NCI-H69 (cell line): ENCODE measurements at regions not wholly inside any gene's neighbourhood (a gene's known extent, or its start where the extent isn't known, plus 50 kb on each side); places are given as distances from the start of the nearest gene placed in this dataset.

Source experiments
- DNase-seq: peaks from one replicate; lab custom pipeline; 2025; lab: John Stamatoyannopoulos, UW

DNA sequence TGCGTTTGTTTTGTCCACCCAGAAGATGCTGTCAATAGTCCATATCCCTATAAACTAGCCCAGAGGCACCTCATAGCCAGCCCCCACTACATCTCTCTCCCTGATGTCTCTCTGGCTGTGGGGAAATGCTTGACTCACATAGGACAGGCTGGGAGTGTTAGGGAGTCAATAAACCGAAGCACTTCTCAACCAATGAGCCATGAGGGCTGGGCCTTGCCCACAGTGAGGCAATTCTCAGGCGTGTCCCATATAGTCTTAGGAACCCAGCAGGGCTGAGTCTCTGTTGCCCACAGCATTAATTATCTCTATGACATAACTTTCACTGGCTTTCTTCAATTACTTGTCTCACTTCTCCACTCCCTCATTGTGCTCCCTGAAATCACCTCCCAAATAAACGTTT is 387.3 kb upstream of the CDH11 start:
- no peak for DNase-seq

DNA sequence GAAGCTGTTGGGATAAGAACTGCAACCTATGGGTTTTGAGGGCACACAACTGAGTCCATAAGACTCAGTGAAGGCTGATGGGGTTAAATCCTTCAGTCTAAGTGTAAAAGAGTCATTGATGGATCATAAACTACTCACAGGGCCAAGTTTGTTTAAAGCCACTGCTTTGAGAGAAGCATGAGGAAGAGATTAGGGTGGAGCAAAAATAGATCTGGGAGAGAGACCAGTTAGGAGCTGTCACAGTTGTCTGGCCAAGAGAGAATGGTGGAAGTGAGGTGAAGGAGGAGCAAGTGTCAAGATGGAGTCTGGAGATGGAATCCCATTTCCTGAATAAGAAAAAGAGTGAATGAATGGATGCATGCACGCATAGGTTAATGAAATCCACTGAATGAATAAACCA is 379.1 kb upstream of the CDH11 start:
- DNase-seq, result no peak

DNA sequence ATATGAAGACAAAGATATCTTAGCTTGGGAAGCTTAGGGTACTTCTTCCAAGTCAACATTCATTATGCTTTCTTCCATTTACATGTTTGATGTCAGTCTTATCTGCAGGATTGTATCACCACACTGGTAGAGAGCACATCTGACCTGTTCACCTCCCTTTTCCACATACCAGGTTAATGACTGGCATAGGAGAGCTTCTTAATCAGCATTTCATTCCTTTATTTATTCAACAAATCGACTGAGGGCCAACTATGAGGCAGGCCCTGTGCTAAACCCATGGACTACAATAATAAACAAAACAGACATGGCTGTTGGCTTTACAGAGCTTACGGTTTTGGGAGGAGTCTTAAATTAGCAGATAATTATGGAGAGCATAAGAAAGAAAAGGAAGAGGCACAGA is 378.1 kb upstream of the CDH11 start:
- no peak for DNase-seq

DNA sequence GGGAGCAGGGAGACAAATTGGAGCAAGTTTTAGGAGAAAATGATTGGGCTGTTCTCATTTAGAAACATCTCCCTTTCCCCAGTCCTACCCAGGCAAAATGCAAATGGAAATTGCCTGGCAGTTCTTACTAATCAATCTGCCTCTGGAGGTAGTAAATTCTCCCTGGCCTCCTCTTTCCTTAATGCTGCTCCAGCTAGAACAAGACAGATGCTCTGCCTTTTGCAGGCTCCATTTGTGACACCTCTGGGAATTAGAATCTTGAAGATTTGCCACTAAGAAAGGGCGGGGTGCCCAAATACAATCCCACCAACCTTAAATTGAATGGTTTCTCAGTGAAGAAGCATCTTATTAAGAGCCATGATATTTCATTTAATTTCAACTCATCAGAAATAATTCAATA is 377.7 kb upstream of the CDH11 start:
- DNase-seq, result no peak

DNA sequence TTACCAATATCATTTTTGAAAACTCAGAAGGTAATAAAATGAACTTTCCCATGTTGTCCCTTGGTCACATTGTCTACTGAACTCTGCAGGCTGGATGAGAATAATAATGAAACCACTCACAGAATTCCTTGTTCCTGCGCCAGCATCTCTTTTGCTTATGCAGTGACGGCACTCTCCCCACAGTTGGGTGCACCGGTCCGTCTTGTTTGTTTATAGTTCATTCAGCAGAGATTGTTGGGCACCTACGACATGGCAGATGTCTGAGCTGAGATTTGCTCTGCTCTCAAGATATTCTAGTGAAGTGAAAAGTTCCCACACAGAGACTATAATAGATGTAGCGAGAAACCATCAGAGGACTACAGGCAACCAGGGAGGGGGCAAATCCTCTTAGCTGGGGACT is 375.7 kb upstream of the CDH11 start:
- DNase-seq, result no peak

DNA sequence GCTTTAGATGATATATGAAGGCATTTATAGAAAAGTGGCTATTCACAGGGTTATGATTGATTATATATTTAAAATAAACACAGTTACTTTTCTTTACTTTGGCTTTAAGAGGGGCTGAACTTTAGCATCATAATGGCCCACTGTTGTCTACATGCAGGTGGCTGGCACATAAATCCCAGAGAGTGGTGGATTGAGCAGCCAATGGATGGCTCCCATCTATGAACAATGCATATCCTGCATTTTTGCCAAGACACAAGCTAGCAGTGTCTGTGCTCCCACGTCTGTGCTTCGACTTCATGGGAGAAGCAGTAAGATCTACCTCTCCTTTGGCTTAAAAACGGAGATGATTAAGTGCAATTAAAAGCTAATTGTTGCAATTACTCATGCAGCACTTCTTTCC is 373.2 kb upstream of the CDH11 start:
- DNase-seq, result no peak

DNA sequence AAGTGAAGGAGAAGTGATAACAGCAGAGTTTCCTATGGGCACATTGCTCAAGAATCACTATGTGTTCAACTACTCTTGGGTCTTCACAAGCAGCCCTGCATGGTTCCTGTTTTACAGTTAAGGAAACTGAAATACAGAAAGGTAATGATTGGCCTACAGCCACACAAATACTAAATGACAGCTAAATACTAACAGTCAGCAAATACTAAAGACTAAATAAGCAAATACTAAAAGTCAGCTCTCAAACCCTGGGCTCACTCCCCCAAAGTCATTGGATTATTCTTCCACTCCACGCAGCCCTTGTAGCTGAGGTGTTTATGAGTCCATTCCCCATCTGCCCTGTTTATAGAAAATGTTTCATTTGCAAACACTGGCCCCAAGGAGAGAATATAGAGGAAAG is 372.7 kb upstream of the CDH11 start:
- DNase-seq, result no peak

DNA sequence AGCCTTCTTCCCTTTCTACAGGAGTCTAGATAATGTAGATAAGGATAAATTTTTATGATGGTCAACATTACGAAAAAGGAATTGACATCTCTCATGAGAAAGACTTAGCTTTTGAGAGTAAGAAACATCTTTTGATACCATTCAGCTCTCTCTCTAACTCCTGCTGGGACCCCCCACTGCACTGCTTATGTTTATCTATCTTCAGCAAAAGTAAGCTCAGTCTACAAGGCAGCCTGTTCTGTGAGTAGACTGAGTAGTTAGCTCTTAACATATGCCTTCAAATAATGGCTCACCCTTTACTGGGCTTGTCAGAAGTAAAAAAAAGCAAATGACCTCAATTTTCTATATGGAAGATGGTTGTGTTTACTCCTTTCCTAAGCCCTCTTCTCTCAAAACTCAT is 372.2 kb upstream of the CDH11 start:
- DNase-seq, result no peak

DNA sequence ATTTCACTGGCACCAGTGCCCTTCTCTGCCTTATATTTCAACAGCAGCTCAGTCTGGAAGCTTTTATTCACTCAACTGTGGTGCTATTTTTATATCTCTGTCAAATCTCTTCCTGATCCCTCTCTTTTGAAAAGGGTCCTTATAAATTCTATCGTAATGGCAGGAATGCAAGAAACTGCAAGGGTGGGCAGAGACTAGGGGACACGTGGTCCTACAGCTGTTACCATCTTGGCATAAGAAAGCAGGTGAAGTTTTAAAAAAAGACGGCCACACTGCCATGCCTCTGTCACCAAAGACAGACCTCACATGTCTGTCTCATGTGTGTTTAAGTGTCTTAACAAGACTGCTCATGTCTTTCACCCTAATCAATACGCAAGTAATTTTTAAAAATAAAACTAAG is 368.4 kb upstream of the CDH11 start:
- DNase-seq, result no peak

DNA sequence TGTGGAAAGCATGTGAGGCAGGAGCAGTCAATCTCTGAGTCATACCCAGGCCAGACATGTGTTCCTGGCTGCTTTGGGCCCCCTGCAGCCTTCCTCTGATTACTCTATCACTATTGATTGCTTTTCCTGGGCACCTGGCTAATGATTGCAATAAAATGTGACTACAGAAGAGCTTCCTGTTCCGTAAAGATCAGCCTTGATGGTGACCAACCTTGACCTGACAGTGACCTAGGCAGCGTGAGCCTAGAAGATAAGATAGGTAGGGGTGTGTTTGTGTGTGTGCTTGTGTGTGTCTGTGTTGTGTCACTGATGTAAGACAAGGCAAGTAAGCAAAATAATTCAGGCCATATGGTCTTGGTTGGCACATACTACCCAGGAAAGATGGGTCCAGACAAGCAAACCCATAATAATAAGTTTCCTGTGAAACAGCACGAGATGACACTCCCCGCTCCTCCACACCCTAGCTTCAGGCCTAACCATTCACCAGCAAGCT is 367.7 kb upstream of the CDH11 start:
- DNase-seq, result no peak

DNA sequence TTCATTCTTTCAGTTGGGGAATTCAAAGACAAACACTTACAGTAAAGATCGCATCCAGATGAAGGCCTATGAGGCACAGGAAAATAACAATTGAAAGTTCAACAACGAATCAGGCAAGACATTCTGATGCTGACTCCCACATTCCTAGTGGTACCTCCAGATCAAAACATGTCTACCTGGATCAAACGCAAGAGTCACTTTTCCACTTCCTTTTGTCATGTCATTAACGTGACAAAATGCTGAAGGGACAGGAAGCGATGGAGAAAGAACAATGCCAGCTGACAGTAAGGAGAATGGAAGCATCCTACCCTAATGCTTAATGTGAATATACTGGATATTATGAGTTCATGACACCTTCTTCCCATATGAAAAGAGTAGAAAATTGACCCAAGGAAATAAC is 365.4 kb upstream of the CDH11 start:
- no peak for DNase-seq

DNA sequence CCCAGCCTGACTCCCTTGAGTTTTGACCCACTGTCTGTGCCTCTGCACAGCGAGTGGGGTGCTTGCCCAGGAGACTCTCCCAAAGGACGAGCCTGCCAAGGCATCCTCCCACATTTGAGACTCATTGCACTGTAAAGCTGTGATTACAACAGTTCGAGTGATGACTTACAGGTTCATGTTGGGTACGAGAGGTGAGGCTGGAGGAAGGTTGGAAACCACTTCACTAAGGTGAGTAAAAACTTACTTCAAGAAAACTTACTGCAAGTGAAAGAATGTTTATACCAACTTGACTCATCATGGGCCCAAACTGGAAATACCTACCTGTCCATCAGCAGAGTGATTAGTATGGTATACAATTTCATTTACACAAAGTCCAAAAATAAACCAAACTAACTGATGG is 360.1 kb upstream of the CDH11 start:
- DNase-seq, result no peak

DNA sequence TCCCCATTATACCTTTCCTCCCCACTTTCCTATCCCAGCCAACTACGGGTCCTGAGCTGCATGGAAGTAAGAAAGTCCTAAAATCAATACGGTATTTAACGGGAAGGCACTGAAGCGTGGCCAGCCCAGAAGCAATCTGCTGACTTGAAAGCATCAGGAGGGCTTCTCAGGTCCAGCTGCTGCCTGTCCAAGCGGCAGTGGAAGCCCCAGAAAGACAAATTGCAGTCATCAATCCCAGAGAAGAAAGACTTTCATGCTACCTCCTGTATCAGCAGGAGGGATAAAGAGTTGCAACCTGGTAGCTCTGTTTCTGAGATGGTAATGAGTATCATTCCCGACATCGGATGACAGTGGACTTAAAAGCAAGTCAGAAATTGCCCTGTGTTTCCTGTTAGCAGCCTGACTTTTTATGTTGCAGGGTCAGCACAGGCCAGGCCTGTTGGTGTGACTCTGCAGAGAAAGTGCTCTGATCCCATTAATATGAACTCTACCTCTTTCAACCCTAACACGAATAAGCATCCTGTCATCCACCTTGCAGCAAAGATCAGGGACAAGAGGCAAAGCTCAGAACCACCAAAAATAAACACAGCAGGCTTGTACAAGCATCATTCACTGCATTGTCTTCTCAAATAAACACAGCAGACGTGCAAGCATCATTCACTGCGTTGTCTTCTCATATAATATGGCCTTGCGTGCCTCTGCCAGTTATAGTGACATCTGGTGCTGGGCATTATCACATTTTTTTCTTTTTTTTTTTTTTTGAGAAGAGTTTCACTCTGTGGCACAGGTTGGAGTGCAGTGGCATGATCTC is 358.6 kb upstream of the CDH11 start:
- DNase-seq, result no peak

DNA sequence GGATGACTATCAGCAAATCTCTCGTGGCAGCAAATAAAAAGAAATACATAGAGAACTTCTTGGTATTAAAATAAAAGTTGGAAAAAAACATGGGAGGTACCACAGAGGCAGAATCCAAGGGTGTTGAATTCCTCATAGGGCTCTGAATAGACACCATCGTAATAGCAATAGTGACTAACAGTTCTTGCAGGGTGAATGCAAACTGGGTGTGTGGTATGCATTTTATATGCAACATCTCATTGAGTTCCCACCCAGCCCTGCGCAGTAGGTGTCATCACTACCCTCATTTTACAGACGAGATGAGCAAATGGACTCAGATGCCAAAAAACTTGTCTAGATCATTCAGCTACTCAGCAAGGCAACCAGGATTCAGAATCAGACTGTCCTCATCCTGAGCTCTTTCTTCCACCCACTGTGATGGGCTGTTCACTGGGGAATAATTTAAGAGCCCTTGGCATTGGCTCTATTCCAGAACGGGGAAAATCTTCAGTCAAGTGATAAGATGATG is 354.6 kb upstream of the CDH11 start:
- no peak for DNase-seq

DNA sequence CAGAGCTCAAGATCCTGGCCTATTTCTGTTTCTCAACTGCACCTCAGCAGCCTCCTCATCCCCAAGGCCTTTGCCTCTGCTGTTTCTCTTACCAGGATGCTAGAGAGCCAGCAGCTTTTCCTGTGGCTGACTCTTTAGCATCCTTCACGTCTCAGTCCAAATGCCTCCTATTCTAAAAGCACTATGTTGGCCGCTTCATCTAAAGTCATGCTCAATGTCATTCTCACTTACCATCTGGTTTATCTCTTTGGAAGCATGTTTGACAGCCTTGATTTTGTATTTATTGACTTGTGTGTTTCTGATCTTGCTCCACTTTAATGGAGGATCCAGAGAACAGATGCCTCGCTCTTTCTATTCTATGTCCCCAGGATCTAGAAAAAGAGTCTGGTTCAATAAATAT is 351.8 kb upstream of the CDH11 start:
- DNase-seq, result no peak

DNA sequence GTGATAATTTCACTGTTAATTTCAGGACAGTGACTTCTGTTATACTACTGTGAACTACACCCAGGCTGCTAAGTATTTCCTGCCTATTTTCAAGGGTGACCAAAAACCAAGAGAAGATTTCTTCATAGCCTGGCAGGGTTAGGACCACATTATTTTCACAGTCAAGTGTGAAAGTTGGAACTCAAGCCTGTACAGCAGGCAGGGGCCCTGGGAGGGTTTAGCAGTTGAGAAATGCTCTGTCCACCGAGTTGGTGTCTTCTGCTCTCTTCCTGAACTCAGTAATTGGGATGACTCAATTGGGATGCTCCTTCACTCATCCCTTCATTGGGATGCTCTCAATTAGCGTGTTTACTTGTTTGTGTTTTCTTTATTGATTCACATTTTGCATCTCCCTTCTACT is 347.3 kb upstream of the CDH11 start:
- no peak for DNase-seq

DNA sequence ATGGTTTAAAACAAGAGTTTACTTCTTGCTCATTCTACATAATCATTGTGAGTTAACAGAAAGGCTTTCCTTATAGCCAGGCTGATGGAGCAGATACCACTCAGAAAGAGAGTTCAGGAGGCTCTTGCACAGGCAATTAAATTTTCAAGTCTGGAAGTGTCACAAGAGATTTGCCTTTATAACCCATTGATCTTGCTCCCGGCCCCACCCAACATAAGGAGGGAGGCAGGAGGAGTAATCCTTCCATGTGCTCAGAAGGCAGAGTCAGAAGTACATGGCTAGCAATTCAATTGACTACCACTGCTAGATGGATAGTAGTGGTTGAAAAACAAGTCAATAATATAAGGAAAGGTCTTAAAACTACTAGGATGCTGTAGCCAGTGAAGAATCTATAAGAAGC is 346.3 kb upstream of the CDH11 start:
- DNase-seq, result no peak

DNA sequence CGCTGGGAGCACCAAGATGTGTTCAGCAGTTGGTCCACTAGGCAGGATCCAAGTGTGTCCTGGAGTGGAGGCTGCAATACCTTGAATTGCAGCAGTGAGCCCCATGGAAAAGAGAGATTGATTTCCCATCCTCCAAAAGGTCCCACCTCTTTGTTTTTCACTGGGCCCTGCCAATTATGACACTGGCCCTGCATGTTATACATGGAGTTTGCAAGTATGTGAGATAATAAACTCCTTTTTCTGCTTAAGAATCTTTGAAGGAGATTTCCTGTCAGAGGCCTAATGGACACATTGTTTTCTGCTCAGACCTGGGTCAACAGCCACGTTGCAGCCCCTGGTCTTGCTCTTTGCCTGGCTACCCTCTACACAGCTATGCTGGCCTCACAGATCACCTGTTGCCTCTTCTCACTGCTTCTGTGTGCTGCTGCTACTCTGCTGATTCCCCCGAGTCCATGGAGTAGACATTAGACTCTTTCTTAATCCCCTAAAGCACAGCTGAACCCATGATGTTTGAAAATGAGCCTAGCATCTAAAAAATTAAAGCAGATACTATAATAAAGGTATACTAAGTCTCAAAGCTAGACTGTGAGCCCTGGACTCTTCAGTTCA is 341.9 kb upstream of the CDH11 start:
- no peak for DNase-seq

DNA sequence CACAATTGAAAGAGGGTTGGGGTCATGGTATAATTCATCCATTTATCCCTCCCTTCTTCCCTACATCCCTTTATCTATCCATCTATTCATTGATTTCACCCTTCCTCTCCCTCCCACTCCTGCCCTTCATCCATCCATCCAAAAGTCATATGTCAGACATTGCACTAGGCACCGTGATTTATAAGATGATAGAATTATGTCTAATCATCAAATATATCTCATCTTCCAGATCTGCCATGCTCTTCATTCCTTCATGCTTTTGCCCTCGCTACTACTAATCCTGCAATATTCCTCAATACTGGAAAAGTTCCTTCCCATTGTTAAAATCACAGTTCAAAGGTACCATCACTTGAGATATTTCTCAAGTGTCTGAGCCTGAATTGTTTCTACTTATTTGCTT is 335.2 kb upstream of the CDH11 start:
- DNase-seq, result no peak

DNA sequence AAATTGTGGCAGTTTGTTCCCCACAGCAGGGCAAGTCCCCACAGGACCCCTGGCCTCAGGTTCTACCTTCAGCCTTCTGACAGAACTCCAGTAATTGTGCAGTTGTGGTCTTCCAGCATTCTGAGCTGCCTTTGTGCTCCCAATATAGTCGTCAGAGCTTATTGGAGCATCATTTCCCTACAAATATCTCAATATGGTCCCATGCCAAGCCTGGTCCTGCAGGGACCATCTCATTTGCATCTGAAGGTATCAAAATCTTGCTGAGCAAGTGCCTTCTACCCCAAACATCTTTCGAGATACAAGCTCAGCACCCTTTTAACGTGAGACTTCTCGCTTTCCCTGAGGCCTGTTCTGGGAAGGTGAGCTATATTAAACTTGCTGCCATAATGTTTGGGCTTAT is 333.9 kb upstream of the CDH11 start:
- no peak for DNase-seq

DNA sequence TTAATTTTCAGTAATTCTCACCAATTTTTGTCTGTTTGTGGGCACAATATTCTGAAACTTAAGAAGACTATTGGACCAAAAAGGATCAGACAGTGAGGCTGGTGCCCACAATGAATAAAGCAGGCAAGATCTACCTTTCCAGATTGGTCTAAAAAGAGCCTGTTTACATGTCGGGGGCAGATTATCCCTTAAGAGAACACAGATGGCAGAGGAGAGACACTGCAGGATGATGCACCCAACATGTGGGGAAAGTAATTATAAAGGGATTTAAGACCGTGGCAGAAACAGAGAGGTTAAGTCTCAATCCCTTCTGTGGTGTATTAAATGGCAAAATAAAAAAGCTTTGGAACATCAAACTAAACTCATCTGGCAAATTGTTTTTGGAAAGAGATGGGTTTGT is 331.8 kb upstream of the CDH11 start:
- no peak for DNase-seq

DNA sequence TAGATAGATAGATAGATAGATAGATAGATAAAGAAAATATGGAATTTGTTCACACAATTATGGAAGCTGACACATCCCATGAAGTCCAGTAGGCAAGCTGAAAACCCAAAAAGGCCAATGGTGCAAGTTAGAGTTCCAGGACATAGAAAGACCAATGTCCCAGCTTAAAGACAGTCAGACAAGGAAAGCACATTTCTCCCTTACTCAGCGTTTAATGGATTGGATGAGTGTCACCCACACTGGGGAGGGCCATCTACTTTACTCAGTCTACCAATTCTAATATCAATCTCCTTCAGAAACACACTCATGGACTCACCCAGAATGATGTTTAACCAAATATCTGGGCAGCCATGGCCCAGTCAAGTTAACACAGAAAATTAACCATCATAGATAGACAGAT is 327.7 kb upstream of the CDH11 start:
- DNase-seq, result no peak

DNA sequence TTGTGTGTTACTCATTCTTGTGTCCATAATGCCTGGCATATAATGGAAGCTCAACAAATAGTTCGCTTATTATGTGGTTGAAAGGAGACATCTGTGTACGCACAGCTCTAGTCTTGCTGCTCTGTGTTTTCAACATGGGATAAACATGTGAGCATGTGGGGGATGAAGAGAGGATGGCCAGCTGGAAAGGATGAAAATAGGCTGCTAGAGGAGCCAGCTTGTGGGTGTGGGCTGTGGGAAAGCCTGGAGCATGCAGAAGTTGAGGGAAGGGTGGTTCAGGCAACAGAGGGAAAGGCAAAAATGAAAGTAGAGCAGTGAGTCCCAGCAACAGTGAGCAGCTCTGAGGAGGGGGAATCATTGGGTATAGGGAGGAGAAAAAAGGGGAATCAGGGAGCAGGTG is 324.6 kb upstream of the CDH11 start:
- DNase-seq, result no peak
